ENCODE measurements at regions not wholly inside any gene's neighbourhood (a gene's known extent, or its start where the extent isn't known, plus 50 kb on each side); places are given as distances from the start of the nearest gene placed in this dataset.

DNA sequence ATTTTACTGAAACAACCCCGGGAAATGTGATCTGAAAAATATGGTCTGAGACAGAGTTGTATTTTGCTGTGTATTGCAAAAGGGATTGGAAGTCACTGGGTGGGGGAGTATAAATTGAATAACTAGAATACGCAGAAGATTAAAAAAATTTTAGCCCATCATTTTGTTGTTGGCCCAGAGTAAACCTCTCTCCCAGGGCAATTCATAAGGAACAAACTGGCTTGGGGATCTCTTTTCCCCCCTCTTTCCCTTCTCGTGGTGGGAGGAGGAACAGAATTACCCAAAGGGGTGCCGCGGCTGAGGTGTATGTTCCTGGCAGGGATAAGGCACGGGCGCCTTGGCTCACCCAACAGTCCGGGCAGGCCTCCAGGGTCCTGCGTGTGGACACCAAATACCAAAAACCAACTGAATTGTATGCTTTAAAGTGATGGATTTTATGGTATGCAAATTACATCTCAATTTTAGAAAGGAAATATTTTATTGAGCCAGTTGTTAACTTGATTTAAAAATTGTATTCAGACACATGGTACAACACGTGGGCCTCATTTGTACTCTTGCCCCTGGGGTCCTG, 121.2 kb upstream of the SPRED2 start:
- TF ChIP-seq, protein P1, sequence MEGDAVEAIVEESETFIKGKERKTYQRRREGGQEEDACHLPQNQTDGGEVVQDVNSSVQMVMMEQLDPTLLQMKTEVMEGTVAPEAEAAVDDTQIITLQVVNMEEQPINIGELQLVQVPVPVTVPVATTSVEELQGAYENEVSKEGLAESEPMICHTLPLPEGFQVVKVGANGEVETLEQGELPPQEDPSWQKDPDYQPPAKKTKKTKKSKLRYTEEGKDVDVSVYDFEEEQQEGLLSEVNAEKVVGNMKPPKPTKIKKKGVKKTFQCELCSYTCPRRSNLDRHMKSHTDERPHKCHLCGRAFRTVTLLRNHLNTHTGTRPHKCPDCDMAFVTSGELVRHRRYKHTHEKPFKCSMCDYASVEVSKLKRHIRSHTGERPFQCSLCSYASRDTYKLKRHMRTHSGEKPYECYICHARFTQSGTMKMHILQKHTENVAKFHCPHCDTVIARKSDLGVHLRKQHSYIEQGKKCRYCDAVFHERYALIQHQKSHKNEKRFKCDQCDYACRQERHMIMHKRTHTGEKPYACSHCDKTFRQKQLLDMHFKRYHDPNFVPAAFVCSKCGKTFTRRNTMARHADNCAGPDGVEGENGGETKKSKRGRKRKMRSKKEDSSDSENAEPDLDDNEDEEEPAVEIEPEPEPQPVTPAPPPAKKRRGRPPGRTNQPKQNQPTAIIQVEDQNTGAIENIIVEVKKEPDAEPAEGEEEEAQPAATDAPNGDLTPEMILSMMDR (IDR thresholded peaks at IDR 0.05; ENCODE audit: insufficient read depth, low read depth, low read length) = no peak
- no peak for TF ChIP-seq EZH2 (IDR thresholded peaks at IDR 0.05; ENCODE audit: insufficient read depth, low read length)
